Gastroesophageal sphincter (tissue), 4 donors: ENCODE measurements at regions not wholly inside any gene's neighbourhood (a gene's known extent, or its start where the extent isn't known, plus 50 kb on each side); places are given as distances from the start of the nearest gene placed in this dataset.

ENCODE experiments used
- ATAC-seq: fragments of 150-250 bp; one replicate; pipeline ENCODE4 v1.9.1; 2016; ENCODE audit warnings: mild to moderate bottlenecking, moderate library complexity
- H3K27ac ChIP-seq, 4 donors: fragments of 200-600 bp; sonication (generic) in 3 of 4; 1 replicate in 3 of 4; 2 replicates in 1 of 4; pipeline ENCODE4 v1.5.1; 2016 to 2019
- H3K27me3 ChIP-seq: fragments of 200-600 bp; sonication (generic); one replicate; pipeline ENCODE4 v1.5.1; 2019
- H3K36me3 ChIP-seq, 2 donors: fragments of 200-600 bp; sonication (generic); one replicate each; pipeline ENCODE4 v1.5.1; 2019; ENCODE audit warnings: control low read depth in 1 of 2
- H3K4me1 ChIP-seq, 3 donors: fragments of 200-600 bp; sonication (generic); 1 replicate in 2 of 3; 2 replicates in 1 of 3; pipeline ENCODE4 v1.5.1; 2016 to 2019; ENCODE audit warnings: control low read depth in 2 of 3
- H3K4me3 ChIP-seq, 2 donors: fragments of 200-600 bp; sonication (generic); one replicate each; pipeline ENCODE4 v1.5.1; 2019; ENCODE audit warnings: mild to moderate bottlenecking in 1 of 2, moderate library complexity in 1 of 2
- H3K9me3 ChIP-seq, 3 donors: fragments of 200-600 bp; sonication (generic); one replicate each; pipeline ENCODE4 v1.5.1; 2017 to 2019; ENCODE audit warnings: control low read depth in 2 of 3
- CTCF ChIP-seq, 4 experiments: fragments of 200-600 bp in 2 of 4; fragments of 450-650 bp in 2 of 4; sonication (generic) in 1 of 4; IDR thresholded peaks; one replicate each; pipeline ENCODE4 v1.5.1; 2017 to 2019; ENCODE audit warnings: antibody characterized with exemption in 4 of 4, mild to moderate bottlenecking in 2 of 4, moderate library complexity in 2 of 4
- EP300 ChIP-seq: sonication (generic); formaldehyde crosslinking; IDR thresholded peaks from one replicate; pipeline ENCODE4 v1.6.1; 2017; ENCODE audit warnings: antibody characterized with exemption, mild to moderate bottlenecking
- POLR2A ChIP-seq, 2 donors: fragments of 450-650 bp; IDR thresholded peaks; one replicate each; pipeline ENCODE4 v1.6.1; 2017; ENCODE audit warnings: antibody characterized with exemption in 2 of 2, mild to moderate bottlenecking in 2 of 2, moderate library complexity in 1 of 2
- POLR2AphosphoS5 ChIP-seq: sonication (generic); formaldehyde crosslinking; IDR thresholded peaks from one replicate; pipeline ENCODE4 v1.6.1; 2017; ENCODE audit warnings: antibody characterized with exemption
- WGBS, 2 donors: methylation state at CpG; one replicate each; pipeline ENCODE4 v1.1.5; 2018; ENCODE audit warnings: low coverage in 1 of 2; 5-methylcytosine and 5-hydroxymethylcytosine counted together

GRCh38 chr22:48106215-48106614 lies 1343.8 kb downstream of the TBC1D22A start:
- WGBS, 2 donors, result 52 to 82% methylated on average over 3 to 5 of the region's 11 CpGs
- Histone ChIP-seq H3K4me1 (no peaks in the 10 kb centered on the region), H3K4me3 (no peak overlapping the region), H3K36me3 (no peaks in the 10 kb centered on the region), H3K27ac (no peak overlapping the region), H3K27me3 (peaks cover 60% of the 10 kb centered on the region), H3K9me3 (peaks cover 0 to 14% (median 0%) of the 10 kb centered on the region in 3 donors)
- TF ChIP-seq CTCF (IDR thresholded peaks at IDR 0.05) (no peak), POLR2AphosphoS5 (no peak), EP300 (no peak), POLR2A (IDR thresholded peaks at IDR 0.05) (no peak)
- ATAC-seq, result no peak

- Histone ChIP-seq H3K4me1 (no peaks in the 10 kb centered on the region), H3K27ac (no peak overlapping the region), H3K36me3 (no peaks in the 10 kb centered on the region), H3K27me3 (peaks cover 70% of the 10 kb centered on the region), H3K4me3 (no peak overlapping the region), H3K9me3 (peaks cover 0 to 14% (median 0%) of the 10 kb centered on the region in 3 donors)
- TF ChIP-seq EP300 (no peak), POLR2A (IDR thresholded peaks at IDR 0.05) (no peak), POLR2AphosphoS5 (no peak), CTCF (IDR thresholded peaks at IDR 0.05) (no peak)
- 42 to 54% methylated on average over 6 to 8 of the region's 9 CpGs for WGBS, 2 donors
- no peak for ATAC-seq
These were observed 1342.8 kb downstream of the TBC1D22A start for GRCh38 chr22:48105259-48105658.

GRCh38 chr22:48104766-48105165 lies 1342.3 kb downstream of the TBC1D22A start:
- Histone ChIP-seq H3K27ac (no peak overlapping the region), H3K4me1 (no peaks in the 10 kb centered on the region), H3K27me3 (peaks cover 74% of the 10 kb centered on the region), H3K9me3 (peaks cover 0 to 14% (median 0%) of the 10 kb centered on the region in 3 donors), H3K4me3 (no peak overlapping the region), H3K36me3 (no peaks in the 10 kb centered on the region)
- TF ChIP-seq POLR2A (IDR thresholded peaks at IDR 0.05) (no peak), POLR2AphosphoS5 (no peak), CTCF (IDR thresholded peaks at IDR 0.05) (no peak), EP300 (no peak)
- WGBS, 2 donors, result 56 to 70% methylated on average over 14 to 15 of the region's 15 CpGs
- ATAC-seq, result no peak

GRCh38 chr22:48104102-48104738 lies 1341.8 kb downstream of the TBC1D22A start:
- WGBS, 2 donors, result 80 to 92% methylated on average over 1 to 9 of the region's 18 CpGs
- no peak overlapping the region for H3K27ac ChIP-seq
- peaks cover 79% of the 10 kb centered on the region for H3K27me3 ChIP-seq
- H3K36me3 ChIP-seq, result no peaks in the 10 kb centered on the region
- TF ChIP-seq POLR2AphosphoS5 (no peak), CTCF (IDR thresholded peaks at IDR 0.05) (no peak), POLR2A (IDR thresholded peaks at IDR 0.05) (no peak), EP300 (no peak)
- peaks cover 0 to 11% (median 0%) of the 10 kb centered on the region in 3 donors for H3K9me3 ChIP-seq
- no peak overlapping the region for H3K4me3 ChIP-seq
- ATAC-seq, result no peak
- H3K4me1 ChIP-seq, result no peaks in the 10 kb centered on the region

GRCh38 chr22:48103126-48103875 lies 1340.9 kb downstream of the TBC1D22A start:
- Histone ChIP-seq H3K27ac (no peak overlapping the region), H3K27me3 (peaks cover 83% of the 10 kb centered on the region), H3K4me1 (no peaks in the 10 kb centered on the region), H3K4me3 (no peak overlapping the region), H3K9me3 (peaks cover 0 to 2% (median 0%) of the 10 kb centered on the region in 3 donors), H3K36me3 (no peaks in the 10 kb centered on the region)
- no peak for TF ChIP-seq POLR2AphosphoS5
- TF ChIP-seq CTCF (IDR thresholded peaks at IDR 0.05), result no peak
- TF ChIP-seq POLR2A (IDR thresholded peaks at IDR 0.05), result no peak
- TF ChIP-seq EP300, result no peak
- ATAC-seq, result no peak
- WGBS, 2 donors, result 42 to 59% methylated on average over 5 to 6 of the region's 24 CpGs
